ENCODE measurements at regions not wholly inside any gene's neighbourhood (a gene's known extent, or its start where the extent isn't known, plus 50 kb on each side); places are given as distances from the start of the nearest gene placed in this dataset.

DNA sequence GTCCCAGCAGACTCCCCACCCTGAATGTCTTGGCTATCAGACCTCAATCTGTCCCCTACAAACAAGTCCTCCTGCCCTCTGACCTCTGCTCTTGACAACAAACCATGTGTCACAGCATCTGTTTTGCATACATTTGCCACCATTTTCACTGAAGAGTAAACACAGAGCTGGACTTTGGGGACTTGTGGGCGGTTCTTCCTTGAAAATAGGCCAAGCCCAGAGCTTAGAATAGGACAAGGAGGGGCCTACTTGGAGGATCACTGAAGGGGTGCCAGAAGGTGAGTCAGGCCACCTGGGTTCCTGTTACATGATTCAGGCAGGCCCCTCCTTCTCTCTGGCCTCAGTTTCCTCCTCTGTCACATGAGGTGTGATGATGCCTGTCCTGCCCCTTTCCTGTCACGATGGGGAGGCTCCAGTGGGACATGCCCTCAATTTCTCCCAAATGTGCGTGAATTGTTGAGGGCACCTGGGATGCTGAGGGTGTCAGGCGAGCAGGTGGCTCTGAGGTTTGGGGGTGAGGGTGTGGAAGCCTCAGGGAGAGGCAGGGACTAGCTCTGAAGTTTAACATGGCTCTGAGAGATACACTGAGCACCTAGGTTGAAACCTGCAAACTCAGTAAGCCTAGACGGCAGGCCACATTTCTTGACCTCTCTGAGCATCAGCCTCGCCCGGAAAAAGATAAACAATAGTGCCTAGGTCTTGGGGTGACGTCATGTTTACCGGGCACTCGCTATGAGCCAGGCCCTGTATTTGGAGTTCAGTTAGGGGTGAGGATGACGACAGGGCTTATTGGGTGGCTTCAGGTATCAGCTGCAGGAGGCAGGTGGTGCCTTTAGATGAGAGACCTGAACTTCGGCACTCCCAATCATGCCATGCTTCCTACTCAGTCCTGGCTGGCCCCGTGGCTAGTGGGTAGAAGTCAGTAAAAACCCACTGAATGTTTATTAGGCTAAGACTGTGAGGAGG, 107.6 kb upstream of the PITX1 start:
- H3K27ac ChIP-seq, result no peak overlapping the region

GRCh38 chr5:135140446-135141204, 106.6 kb upstream of the PITX1 start:
- no peak overlapping the region for H3K27ac ChIP-seq
- no peaks in the 10 kb centered on the region for H3K4me1 ChIP-seq
- no peak for TF ChIP-seq CTCF (IDR thresholded peaks at IDR 0.05)
- no peaks in the 10 kb centered on the region for H3K27me3 ChIP-seq
- no peaks in the 10 kb centered on the region for H3K9me3 ChIP-seq
- H3K36me3 ChIP-seq, result no peaks in the 10 kb centered on the region
- peak; percentile 63 for DNase-seq (ENCODE audit: low spot score)
- no peak overlapping the region for H3K4me3 ChIP-seq

More for the DNA sequence above, 107.6 kb upstream of the PITX1 start:
- H3K9me3 ChIP-seq, result no peaks in the 10 kb centered on the region
- H3K4me3 ChIP-seq, result no peak overlapping the region
- no peaks in the 10 kb centered on the region for H3K27me3 ChIP-seq
- H3K4me1 ChIP-seq, result no peaks in the 10 kb centered on the region
- TF ChIP-seq CTCF (IDR thresholded peaks at IDR 0.05), result no peak
- no peaks in the 10 kb centered on the region for H3K36me3 ChIP-seq
- no peak for DNase-seq (ENCODE audit: low spot score)

GRCh38 chr5:135139381-135140134, 105.5 kb upstream of the PITX1 start:
- H3K9me3 ChIP-seq, result no peaks in the 10 kb centered on the region
- no peaks in the 10 kb centered on the region for H3K36me3 ChIP-seq
- no peaks in the 10 kb centered on the region for H3K27me3 ChIP-seq
- TF ChIP-seq CTCF (IDR thresholded peaks at IDR 0.05), result no peak
- no peak overlapping the region for H3K4me3 ChIP-seq
- no peak overlapping the region for H3K27ac ChIP-seq
- no peak for DNase-seq (ENCODE audit: low spot score)
- H3K4me1 ChIP-seq, result no peaks in the 10 kb centered on the region

DNA sequence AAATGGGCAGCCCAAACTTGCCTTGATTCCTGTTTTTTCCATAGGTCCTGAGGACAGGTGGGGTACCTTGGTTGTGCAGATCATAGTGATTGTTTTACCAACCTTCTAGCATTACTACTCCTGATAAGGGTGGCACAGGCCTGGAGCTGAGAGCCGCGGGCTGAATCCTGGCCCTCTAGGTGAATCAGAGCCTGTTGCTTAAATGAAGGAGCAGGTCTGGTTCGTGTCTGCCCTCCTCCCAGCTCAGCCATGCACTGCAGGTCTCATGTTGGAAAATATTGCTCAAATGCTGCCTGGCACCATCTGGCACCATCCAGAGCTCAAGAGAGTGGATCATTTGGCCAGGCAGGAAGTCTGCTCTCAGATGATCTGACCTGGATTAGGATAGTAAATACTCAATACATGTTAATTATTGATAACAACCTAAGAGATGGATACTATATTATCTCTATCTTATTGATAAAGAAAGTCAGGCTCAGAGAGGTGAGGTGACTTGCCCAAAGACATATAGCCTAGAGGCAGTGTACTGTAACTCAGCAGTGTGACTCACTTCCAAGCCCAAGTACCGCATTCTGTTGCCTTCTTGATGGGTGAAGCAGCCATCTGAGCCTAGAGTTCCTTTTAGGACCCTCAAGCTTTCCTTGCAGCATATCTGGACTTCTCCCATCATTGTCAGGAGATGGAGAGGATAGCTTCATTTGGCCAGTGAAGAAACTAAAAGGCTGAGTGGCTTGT, 104.3 kb upstream of the PITX1 start:
- Histone ChIP-seq H3K36me3 (no peaks in the 10 kb centered on the region), H3K27me3 (no peaks in the 10 kb centered on the region), H3K27ac (no peak overlapping the region), H3K4me1 (no peaks in the 10 kb centered on the region), H3K4me3 (no peak overlapping the region), H3K9me3 (no peaks in the 10 kb centered on the region)
- no peak for DNase-seq (ENCODE audit: low spot score)
- TF ChIP-seq CTCF (IDR thresholded peaks at IDR 0.05), result no peak

Measured in right atrium auricular region (tissue), 2 donors.